Stromal cell of bone marrow (primary cell): ENCODE measurements at regions not wholly inside any gene's neighbourhood (a gene's known extent, or its start where the extent isn't known, plus 50 kb on each side); places are given as distances from the start of the nearest gene placed in this dataset.

Source experiments
- DNase-seq: peaks from one replicate; pipeline ENCODE4 v3.0.0-alpha.2; 2012; ENCODE audit warnings: low read depth

GRCh38 chr22:22094514-22094913 lies 111.9 kb upstream of the TOP3B start:
- DNase-seq: no peak

- no peak for DNase-seq
Observed at GRCh38 chr22:22093743-22094142, 111.2 kb upstream of the TOP3B start.

DNA sequence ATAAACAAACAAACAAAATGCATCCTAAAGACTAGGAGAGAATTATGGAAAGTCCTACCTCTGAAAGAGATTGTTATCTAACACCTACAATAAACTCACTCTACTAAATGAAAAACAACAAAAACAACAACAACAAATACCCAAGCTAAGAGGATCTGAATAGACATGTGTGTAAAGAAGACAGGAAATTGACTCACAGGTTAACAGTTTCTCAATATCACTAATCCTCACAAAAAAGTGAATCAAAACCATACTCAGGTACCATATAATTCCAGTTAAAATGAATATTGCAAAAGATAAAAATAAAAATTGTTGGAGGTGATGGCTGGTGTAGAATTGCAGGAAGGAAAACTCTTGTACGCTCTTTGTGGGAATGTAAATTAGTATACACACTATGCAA lies 110.4 kb upstream of the TOP3B start:
- no peak for DNase-seq

DNA sequence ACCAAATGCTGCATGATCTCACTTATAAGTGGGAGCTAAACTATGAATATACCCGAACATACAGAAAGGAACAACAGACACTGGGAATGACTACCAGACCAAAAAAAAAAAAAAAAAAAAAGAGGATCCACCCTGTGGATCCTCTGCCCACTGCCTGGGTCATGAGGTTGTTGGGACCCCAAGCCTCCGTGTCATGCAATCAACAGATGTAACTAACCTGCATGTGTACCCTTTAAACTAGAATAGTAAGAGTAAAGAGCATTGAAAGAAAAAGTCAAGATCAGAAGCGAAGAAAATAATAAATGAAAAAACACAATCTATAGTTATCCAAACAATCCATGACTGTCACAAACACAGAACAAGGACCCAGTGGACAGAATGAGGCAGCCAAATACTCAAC lies 109.5 kb upstream of the TOP3B start:
- DNase-seq: no peak

- DNase-seq: no peak
Observed at GRCh38 chr22:22091400-22091878, 108.9 kb upstream of the TOP3B start.

DNA sequence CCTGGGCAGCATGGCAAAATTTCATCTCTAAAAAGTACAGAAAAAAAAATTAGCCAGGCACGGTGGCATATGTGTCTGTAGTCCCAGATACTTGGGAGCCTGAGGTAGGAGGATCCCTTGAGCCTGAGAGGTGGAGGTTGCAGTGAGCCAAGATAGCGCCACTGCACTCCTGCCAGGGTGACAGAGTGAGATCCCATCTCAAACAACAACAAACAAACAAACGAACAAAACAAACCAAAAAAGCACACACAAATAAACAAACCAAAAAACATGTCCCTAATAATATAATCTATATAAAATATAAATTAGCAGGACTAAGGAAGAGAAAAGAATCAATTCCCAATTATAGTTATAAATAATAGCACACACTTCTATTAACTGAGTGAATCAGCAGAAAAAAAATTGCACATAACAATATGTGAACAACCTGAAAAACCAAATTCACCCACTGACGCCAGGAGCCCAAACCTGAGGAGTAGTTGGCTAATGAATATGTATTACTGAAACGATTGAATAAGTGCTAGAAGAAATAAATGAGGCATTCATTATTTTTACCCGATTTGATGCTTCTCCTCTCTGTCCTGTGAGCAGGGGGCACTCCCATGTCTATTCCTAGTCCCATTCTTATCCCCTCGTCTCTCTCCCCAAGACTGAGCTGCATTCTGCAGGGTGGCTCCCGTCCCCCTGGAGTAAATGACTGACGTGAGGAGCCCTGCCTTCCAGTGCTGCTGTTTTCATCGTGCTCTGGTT lies 108.2 kb upstream of the TOP3B start:
- no peak for DNase-seq

GRCh38 chr22:22089459-22090308 lies 107.1 kb upstream of the TOP3B start:
- DNase-seq: no peak

- no peak for DNase-seq
Observed at GRCh38 chr22:22088658-22089458, 106.3 kb upstream of the TOP3B start.

GRCh38 chr22:22087854-22088657 lies 105.5 kb upstream of the TOP3B start:
- DNase-seq: no peak

DNA sequence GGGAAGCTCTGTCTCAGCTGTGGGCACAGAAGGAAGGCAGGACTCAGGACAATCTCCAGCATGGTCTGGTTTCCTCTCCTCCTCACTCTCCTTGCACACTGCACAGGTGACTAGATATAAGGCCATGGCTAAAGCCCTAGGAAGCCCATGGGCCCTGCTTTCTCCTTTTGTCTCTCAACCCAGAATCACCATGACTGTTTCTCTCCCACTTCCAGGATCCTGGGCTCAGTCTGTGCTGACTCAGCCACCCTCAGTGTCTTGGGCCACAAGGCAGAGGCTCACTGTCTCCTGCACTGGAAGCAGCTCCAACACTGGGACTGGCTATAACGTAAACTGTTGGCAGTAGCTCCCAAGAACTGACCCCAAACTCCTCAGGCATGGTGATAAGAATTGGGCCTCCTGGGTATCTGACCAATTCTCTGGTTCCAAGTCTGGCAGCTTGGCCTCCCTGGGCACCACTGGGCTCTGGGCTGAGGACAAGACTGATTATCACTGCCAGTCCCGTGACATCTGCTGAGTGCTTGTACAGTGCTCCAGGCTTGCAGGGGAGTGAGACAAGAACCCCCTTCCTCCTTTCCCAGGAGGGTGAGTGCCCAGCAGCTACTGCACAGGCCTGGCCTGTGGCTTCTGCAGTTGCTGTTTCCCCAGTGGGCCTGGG lies 104.0 kb upstream of the TOP3B start:
- peak; percentile 31 for DNase-seq

GRCh38 chr22:22085702-22086500 lies 103.3 kb upstream of the TOP3B start:
- DNase-seq: peak; percentile 38

- DNase-seq: no peak
Observed at GRCh38 chr22:22084089-22084711, 101.6 kb upstream of the TOP3B start.

DNA sequence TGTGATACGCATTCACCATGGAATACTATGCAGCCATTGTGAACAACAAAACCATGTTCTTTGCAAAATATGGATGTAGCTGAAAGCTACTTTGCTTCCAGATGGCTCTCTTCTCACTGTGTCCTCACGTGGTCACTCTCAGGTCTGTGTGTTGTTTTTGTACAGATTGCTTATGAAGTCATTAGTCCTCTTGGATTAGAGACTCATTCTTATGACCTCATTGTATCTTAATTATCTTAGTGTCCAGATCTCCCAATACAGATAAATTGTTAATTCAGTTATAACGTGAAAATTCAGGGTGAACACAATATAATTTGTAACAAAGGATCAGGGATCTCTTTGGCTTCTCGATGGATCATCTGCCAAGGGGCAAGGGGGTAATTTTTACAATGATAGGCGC lies 100.4 kb upstream of the TOP3B start:
- DNase-seq: no peak

DNA sequence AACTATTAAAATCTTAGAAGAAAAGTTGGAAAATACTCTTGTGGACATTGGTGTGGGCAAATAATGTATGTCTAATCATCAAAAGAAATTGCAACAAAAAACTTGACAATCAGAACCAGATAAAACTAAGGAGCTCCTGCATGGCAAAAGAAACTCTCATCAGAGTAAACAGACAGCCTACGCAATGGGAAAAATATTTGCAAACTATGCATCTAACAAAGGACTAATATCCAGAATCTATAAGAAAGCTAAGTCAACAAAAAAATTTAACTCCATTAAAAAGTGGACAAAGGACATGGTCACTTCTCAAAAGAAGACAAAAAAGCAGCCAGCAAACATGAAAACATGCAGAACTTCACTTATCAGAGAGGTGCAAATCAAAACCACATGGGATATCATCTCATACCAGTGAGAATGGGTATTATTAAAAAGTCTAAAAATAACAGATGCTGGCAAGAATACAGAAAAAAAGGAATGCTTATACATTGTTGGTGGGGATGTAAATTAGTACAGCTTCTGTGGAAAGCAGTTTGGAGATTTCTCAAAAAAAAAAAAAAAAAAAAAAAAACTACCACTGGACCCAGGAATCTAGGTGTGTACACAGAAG lies 99.7 kb upstream of the TOP3B start:
- DNase-seq: no peak

- DNase-seq: no peak
Observed at GRCh38 chr22:22080270-22080669, 97.7 kb upstream of the TOP3B start.

GRCh38 chr22:22079404-22080148 lies 97.0 kb upstream of the TOP3B start:
- no peak for DNase-seq

DNA sequence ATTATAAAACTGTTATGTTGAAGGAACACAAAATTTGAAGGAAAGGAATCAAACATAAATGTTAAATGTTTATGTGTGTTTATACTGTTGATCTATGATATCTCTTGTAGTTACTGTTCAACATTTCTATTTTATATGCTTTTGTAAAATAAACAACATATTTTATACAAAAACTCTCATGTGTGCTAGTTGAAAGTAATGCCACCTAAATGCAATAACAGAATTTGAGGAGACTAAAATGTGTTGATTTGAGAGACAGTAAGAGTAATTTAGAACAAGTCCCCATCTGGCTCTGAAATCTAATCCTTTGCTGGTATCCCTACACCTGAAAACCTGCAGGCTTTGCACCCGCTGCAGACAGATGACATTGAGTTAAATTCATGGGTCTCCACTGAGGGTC lies 95.7 kb upstream of the TOP3B start:
- DNase-seq: no peak

DNA sequence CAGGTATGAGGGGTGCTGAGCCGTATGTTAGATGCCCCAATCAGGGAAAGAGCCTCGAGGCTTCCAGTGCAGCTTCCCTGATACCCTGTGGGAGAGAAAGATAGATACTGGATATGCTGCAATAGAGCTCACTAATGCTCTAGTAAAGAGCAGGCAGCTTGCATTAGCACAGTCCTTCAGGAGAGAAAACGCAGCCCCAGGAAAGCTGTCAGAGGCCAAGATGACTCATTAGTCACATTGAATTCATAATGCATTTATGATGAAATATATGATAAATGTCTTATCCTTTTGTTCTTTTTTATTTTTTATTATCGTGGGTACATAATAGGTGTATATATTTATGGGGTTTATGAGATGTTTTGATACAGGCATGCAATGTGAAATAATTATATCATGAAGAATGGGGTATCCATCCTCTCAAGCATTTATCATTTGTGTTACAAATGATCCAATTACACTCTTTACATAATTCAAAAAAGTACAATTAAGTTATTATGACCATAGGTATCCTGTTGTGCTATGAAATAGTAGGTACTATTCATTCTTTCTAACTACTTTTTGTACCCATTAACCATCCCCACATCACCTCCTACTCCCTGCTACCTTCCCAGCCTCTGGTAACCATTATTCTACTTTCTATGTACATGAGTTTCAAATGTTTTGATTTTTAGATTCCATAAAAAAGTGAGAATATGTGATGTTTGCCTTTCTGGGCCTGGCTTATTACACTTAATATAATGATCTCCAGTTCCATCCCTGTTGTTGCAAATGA lies 94.5 kb upstream of the TOP3B start:
- peak; percentile 38 for DNase-seq
